22Rv1 (cell line): ENCODE measurements at regions not wholly inside any gene's neighbourhood (a gene's known extent, or its start where the extent isn't known, plus 50 kb on each side); places are given as distances from the start of the nearest gene placed in this dataset.

ENCODE experiments used
- ZFX ChIP-seq: fragments of 450-650 bp; IDR thresholded peaks from 2 replicates; pipeline ENCODE4 v1.6.1; 2017; ENCODE audit warnings: antibody characterized with exemption, borderline replicate concordance
- TF ChIP-seq, protein P1 (sequence below): fragments of 450-650 bp; IDR thresholded peaks from 2 replicates; pipeline ENCODE4 v1.5.1; 2017; ENCODE audit warnings: mild to moderate bottlenecking

- TF ChIP-seq, protein P1, sequence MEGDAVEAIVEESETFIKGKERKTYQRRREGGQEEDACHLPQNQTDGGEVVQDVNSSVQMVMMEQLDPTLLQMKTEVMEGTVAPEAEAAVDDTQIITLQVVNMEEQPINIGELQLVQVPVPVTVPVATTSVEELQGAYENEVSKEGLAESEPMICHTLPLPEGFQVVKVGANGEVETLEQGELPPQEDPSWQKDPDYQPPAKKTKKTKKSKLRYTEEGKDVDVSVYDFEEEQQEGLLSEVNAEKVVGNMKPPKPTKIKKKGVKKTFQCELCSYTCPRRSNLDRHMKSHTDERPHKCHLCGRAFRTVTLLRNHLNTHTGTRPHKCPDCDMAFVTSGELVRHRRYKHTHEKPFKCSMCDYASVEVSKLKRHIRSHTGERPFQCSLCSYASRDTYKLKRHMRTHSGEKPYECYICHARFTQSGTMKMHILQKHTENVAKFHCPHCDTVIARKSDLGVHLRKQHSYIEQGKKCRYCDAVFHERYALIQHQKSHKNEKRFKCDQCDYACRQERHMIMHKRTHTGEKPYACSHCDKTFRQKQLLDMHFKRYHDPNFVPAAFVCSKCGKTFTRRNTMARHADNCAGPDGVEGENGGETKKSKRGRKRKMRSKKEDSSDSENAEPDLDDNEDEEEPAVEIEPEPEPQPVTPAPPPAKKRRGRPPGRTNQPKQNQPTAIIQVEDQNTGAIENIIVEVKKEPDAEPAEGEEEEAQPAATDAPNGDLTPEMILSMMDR, result no peak
- no peak for TF ChIP-seq ZFX
These were observed 364.5 kb upstream of the BOD1L1 start for GRCh38 chr4:13992041-13992440.
